Thoracic aorta (tissue), 2 donors: ENCODE measurements at regions not wholly inside any gene's neighbourhood (a gene's known extent, or its start where the extent isn't known, plus 50 kb on each side); places are given as distances from the start of the nearest gene placed in this dataset.

ENCODE experiments used
- ATAC-seq: fragments of 150-250 bp; one replicate; pipeline ENCODE4 v1.8.0; 2017; ENCODE audit warnings: low read depth; ENCODE audit not compliant: insufficient number of reproducible peaks, low FRiP score
- DNase-seq: peaks from one replicate; pipeline ENCODE4 v3.0.0-alpha.2; 2020; ENCODE audit warnings: low spot score
- H3K27ac ChIP-seq, 2 donors: fragments of 200-600 bp; sonication (generic); 1 replicate in 1 of 2; 2 replicates in 1 of 2; pipeline ENCODE4 v1.5.1; 2016; ENCODE audit warnings: mild to moderate bottlenecking in 2 of 2, moderate library complexity in 2 of 2
- H3K27me3 ChIP-seq: fragments of 200-600 bp; sonication (generic); replicated peaks from 2 replicates; pipeline ENCODE4 v1.6.0; 2016; ENCODE audit warnings: mild to moderate bottlenecking; ENCODE audit not compliant: insufficient read depth
- H3K36me3 ChIP-seq: fragments of 200-600 bp; sonication (generic); one replicate; pipeline ENCODE4 v1.5.1; 2016
- H3K4me1 ChIP-seq, 2 donors: fragments of 200-600 bp; sonication (generic); 1 replicate in 1 of 2; 2 replicates in 1 of 2; pipeline versions ENCODE4 v1.5.1 to v1.6.0; 2016; ENCODE audit warnings: low read depth in 2 of 2, mild to moderate bottlenecking in 1 of 2; ENCODE audit not compliant: control insufficient read depth in 1 of 2
- H3K4me3 ChIP-seq: fragments of 200-600 bp; sonication (generic); 2 replicates; pipeline ENCODE4 v1.5.1; 2016; ENCODE audit warnings: mild to moderate bottlenecking
- H3K9me3 ChIP-seq: fragments of 200-600 bp; sonication (generic); 2 replicates; pipeline ENCODE4 v1.5.1; 2016
- TF ChIP-seq, protein P1 (sequence below): fragments of 200-600 bp; sonication (generic); IDR thresholded peaks from one replicate; pipeline ENCODE4 v1.5.1; 2019; ENCODE audit warnings: antibody characterized with exemption

GRCh38 chr1:238962941-238963340, 423.4 kb upstream of the CHRM3 start:
- H3K4me3 ChIP-seq: no peak overlapping the region
- H3K4me1 ChIP-seq: no peaks in the 10 kb centered on the region
- no peak overlapping the region for H3K27ac ChIP-seq
- TF ChIP-seq, protein P1, sequence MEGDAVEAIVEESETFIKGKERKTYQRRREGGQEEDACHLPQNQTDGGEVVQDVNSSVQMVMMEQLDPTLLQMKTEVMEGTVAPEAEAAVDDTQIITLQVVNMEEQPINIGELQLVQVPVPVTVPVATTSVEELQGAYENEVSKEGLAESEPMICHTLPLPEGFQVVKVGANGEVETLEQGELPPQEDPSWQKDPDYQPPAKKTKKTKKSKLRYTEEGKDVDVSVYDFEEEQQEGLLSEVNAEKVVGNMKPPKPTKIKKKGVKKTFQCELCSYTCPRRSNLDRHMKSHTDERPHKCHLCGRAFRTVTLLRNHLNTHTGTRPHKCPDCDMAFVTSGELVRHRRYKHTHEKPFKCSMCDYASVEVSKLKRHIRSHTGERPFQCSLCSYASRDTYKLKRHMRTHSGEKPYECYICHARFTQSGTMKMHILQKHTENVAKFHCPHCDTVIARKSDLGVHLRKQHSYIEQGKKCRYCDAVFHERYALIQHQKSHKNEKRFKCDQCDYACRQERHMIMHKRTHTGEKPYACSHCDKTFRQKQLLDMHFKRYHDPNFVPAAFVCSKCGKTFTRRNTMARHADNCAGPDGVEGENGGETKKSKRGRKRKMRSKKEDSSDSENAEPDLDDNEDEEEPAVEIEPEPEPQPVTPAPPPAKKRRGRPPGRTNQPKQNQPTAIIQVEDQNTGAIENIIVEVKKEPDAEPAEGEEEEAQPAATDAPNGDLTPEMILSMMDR: no peak
- no peaks in the 10 kb centered on the region for H3K9me3 ChIP-seq
- no peak for ATAC-seq
- H3K36me3 ChIP-seq: no peaks in the 10 kb centered on the region
- H3K27me3 ChIP-seq: no peaks in the 10 kb centered on the region
- DNase-seq: no peak

- Histone ChIP-seq H3K4me3 (no peak overlapping the region), H3K27ac (no peak overlapping the region), H3K36me3 (no peaks in the 10 kb centered on the region), H3K9me3 (no peaks in the 10 kb centered on the region), H3K4me1 (no peaks in the 10 kb centered on the region), H3K27me3 (no peaks in the 10 kb centered on the region)
- TF ChIP-seq, protein P1: no peak
- no peak for DNase-seq
- no peak for ATAC-seq
Measured at GRCh38 chr1:238961790-238962189, 424.6 kb upstream of the CHRM3 start.

DNA sequence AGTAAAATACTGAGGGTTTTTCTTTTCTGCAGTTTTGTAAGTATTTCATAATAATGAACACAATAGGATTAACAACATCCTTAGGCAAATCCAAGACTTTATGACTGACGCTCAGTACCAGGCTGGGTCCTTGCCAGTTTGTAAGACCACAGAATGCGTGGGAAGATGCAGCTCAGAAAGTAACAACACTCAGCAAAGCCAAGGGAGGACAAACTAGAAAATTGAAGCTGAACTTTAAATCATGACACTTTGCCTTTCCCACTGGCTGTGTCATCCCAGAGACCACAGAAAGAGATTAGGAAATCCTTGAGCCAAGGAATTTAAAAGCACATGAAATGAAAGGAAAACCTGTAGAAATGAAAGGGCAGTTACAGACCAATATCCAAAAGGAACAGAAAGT, 426.3 kb upstream of the CHRM3 start:
- no peaks in the 10 kb centered on the region for H3K27me3 ChIP-seq
- H3K27ac ChIP-seq: no peak overlapping the region
- DNase-seq: no peak
- no peak overlapping the region for H3K4me3 ChIP-seq
- TF ChIP-seq, protein P1: no peak
- no peak for ATAC-seq
- no peaks in the 10 kb centered on the region for H3K4me1 ChIP-seq
- no peaks in the 10 kb centered on the region for H3K36me3 ChIP-seq
- no peaks in the 10 kb centered on the region for H3K9me3 ChIP-seq

- DNase-seq (no peak), ATAC-seq (no peak)
- TF ChIP-seq, protein P1: no peak
- H3K9me3 ChIP-seq: no peaks in the 10 kb centered on the region
- H3K4me3 ChIP-seq: no peak overlapping the region
- H3K27me3 ChIP-seq: no peaks in the 10 kb centered on the region
- H3K27ac ChIP-seq: no peak overlapping the region
- H3K4me1 ChIP-seq: no peaks in the 10 kb centered on the region
- H3K36me3 ChIP-seq: no peaks in the 10 kb centered on the region
Measured at GRCh38 chr1:238955934-238956333, 430.4 kb upstream of the CHRM3 start.

DNA sequence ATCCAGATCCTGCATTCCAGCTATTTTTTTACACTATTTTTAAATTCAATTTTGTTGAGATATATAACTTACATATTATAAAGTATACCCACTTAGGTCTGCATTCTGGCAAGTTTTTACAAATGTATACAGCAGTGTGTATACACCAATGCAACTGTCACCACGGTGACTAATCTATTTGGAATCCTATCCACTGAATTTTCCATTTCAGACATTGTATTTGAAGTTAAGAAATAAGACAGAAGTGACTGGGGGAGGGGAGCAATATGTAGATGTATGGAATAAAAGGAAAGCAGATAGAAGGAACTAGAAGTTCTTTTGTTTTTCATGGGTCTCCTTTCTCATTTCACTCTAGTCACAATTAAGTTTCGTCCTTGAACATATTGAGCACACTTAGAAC, 431.5 kb upstream of the CHRM3 start:
- no peak for ATAC-seq
- H3K36me3 ChIP-seq: no peaks in the 10 kb centered on the region
- H3K27me3 ChIP-seq: no peaks in the 10 kb centered on the region
- H3K9me3 ChIP-seq: no peaks in the 10 kb centered on the region
- H3K27ac ChIP-seq: no peak overlapping the region
- no peak for DNase-seq
- no peak overlapping the region for H3K4me3 ChIP-seq
- TF ChIP-seq, protein P1: no peak
- no peaks in the 10 kb centered on the region for H3K4me1 ChIP-seq
